Adipocyte (in vitro differentiated cells): ENCODE measurements at regions not wholly inside any gene's neighbourhood (a gene's known extent, or its start where the extent isn't known, plus 50 kb on each side); places are given as distances from the start of the nearest gene placed in this dataset.
"Not testable (repeated sequence)": the region's sequence is repeated elsewhere in the genome, so short reads cannot be mapped to it uniquely, and the experiment has no call there.

Source experiments
- DNase-seq: peaks from one replicate; pipeline ENCODE4 v3.0.0-alpha.2; 2015; ENCODE audit warnings: low read depth
- H3K27me3 ChIP-seq: replicated peaks from 2 replicates; pipeline ENCODE4 v1.7.0; 2013; ENCODE audit warnings: mild to moderate bottlenecking, low read length, moderate library complexity; ENCODE audit not compliant: control insufficient read depth, insufficient read depth
- H3K36me3 ChIP-seq: 2 replicates; pipeline ENCODE4 v1.7.0; 2013; ENCODE audit warnings: low read length, mild to moderate bottlenecking, moderate library complexity; ENCODE audit not compliant: control insufficient read depth, insufficient read depth, severe bottlenecking
- H3K4me1 ChIP-seq: 2 replicates; pipeline ENCODE4 v1.7.0; 2013; ENCODE audit warnings: mild to moderate bottlenecking, low read length, moderate library complexity; ENCODE audit not compliant: control insufficient read depth, insufficient read depth
- H3K4me3 ChIP-seq: 2 replicates; pipeline ENCODE4 v1.7.0; 2013; ENCODE audit warnings: mild to moderate bottlenecking, low read length, moderate library complexity
- H3K9ac ChIP-seq: 2 replicates; pipeline ENCODE4 v1.7.0; 2013; ENCODE audit warnings: mild to moderate bottlenecking, low read length, moderate library complexity
- H3K9me3 ChIP-seq: 2 replicates; pipeline ENCODE4 v1.7.0; 2013; ENCODE audit warnings: mild to moderate bottlenecking, low read length, moderate library complexity; ENCODE audit not compliant: control insufficient read depth

DNA sequence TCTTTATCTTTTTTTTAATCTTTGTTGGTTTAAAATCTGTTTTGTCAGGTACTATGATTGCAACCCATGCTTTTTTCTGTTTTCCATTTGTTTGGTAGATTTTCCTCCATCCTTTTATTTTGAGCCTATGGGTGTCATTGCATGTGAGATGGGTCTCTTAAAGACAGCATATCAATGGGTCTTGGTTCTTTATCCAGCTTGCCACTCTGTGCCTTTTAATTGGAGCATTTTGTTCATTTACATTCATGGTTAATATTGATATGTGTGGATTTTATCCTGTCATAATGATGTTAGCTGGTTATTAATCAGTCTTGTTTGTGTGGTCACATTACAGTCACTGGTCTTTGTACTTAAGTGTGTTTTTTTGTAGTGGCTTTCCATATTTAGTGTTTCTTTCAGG is 159.9 kb downstream of the CENPF start:
- DNase-seq: no peak
- Histone ChIP-seq H3K9me3 (peaks cover 46% of the 10 kb centered on the region), H3K9ac (no peak overlapping the region), H3K4me3 (peak overlapping the region; percentile 21), H3K36me3 (no peaks in the 10 kb centered on the region), H3K27me3 (no peaks in the 10 kb centered on the region), H3K4me1 (no peaks in the 10 kb centered on the region)

DNA sequence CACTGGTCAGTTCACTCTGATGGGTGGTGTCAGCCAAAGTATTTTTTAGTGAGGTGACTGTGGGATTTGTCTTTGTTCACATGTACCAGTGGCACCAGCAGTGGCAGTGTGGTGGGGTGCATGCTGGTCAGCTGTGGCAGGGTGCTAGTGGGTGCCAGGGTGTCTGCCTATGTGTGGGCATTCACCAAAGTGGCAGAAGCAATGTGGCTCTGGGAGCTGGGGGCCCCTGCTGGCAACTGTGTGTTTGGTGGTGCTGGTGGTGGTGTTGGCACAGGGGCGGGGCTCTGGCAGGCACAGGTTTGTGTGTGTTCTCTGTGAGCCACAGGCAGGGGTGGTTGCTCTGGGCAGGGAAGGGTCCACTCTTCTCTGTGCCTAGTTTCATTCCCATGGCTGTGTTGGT is 161.5 kb downstream of the CENPF start:
- Histone ChIP-seq H3K4me3 (no peak overlapping the region), H3K4me1 (no peaks in the 10 kb centered on the region), H3K36me3 (no peaks in the 10 kb centered on the region), H3K9me3 (peaks cover 42% of the 10 kb centered on the region), H3K9ac (no peak overlapping the region), H3K27me3 (no peaks in the 10 kb centered on the region)
- DNase-seq: no peak

DNA sequence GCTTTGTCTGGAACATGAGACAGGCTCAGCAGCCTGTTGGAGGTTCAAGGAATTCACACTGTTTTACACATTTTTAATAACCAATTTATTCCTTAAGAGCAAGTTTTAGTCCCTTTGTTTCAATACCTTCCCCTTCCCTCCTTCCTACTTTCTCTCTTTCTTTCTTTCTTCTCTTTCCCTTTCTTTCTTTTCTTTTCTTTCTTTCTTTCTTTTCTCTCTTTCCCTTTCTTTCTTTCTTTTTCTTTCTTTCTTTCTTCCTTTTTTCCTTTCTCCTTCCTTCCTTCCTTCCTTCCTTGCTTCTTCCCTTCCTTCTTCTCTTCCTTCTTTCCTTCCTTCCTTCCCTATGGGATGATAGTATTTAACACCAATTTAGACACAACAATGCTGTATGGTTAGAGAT is 164.2 kb downstream of the CENPF start:
- H3K36me3 ChIP-seq: no peaks in the 10 kb centered on the region
- no peaks in the 10 kb centered on the region for H3K4me1 ChIP-seq
- H3K9ac ChIP-seq: no peak overlapping the region
- DNase-seq: no peak
- no peak overlapping the region for H3K4me3 ChIP-seq
- H3K9me3 ChIP-seq: peaks cover 21% of the 10 kb centered on the region
- H3K27me3 ChIP-seq: no peaks in the 10 kb centered on the region

DNA sequence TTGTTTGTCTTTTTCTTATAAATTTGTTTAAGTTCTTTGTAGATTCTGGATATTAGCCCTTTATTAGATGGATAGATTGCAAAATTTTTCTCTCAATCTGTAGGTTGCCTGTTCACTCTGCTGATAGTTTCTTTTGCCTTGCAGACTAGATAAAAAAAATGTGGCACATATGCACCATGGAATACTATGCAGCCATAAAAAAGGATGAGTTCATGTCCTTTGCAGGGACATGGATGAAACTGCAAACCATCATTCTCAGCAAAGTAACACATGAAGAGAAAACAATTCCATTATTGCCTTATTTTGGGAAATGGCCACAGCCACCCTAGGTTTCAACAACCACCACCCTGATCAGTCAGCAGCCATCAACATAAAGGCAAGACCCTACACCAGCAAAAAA is 166.7 kb downstream of the CENPF start:
- not testable (repeated sequence) for H3K36me3 ChIP-seq, H3K27me3 ChIP-seq, H3K9ac ChIP-seq, H3K4me1 ChIP-seq, H3K9me3 ChIP-seq, DNase-seq, H3K4me3 ChIP-seq

DNA sequence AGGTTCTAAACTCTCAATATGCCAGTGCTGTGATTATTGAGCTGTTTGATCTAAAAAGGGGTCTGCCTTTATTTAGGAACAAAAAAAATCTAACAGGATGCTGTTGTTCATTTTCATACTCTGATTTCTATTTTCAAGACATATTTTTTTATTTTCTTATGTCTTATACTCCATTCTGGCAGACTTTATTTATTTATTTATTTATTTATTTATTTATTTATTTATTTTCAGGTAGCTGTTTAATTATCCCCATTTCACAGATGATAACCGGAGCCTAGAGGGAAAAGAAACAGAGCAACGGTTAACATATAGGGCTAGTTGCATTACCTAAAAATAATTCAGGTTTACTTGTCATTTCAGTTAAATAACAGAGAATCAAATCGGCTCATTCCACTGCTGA is 174.4 kb downstream of the CENPF start:
- H3K36me3 ChIP-seq: no peaks in the 10 kb centered on the region
- H3K4me3 ChIP-seq: no peak overlapping the region
- no peaks in the 10 kb centered on the region for H3K4me1 ChIP-seq
- no peaks in the 10 kb centered on the region for H3K9me3 ChIP-seq
- H3K27me3 ChIP-seq: no peaks in the 10 kb centered on the region
- no peak for DNase-seq
- no peak overlapping the region for H3K9ac ChIP-seq

DNA sequence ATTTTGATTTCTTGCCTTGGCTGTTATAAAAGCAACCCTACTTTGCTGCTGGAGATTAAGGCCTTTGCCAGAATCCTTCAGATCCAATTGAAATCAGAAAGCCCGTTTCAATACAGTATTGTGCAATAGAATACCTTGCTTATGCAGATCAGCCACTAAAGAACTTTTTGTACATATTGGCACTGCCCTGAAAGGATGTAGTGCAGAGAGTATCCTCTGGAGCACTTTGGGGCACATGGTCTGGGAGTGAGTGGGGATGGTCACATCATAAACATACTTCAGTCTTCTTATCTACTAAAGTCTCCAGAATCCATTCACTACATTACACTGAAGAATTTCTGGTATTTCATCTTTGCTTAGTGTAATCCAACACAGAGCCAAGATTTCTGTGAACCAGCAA is 189.0 kb downstream of the CENPF start:
- H3K4me3 ChIP-seq: no peak overlapping the region
- no peaks in the 10 kb centered on the region for H3K9me3 ChIP-seq
- peaks cover 11% of the 10 kb centered on the region for H3K4me1 ChIP-seq
- no peak overlapping the region for H3K9ac ChIP-seq
- H3K36me3 ChIP-seq: no peaks in the 10 kb centered on the region
- no peaks in the 10 kb centered on the region for H3K27me3 ChIP-seq
- DNase-seq: peak; percentile 76

DNA sequence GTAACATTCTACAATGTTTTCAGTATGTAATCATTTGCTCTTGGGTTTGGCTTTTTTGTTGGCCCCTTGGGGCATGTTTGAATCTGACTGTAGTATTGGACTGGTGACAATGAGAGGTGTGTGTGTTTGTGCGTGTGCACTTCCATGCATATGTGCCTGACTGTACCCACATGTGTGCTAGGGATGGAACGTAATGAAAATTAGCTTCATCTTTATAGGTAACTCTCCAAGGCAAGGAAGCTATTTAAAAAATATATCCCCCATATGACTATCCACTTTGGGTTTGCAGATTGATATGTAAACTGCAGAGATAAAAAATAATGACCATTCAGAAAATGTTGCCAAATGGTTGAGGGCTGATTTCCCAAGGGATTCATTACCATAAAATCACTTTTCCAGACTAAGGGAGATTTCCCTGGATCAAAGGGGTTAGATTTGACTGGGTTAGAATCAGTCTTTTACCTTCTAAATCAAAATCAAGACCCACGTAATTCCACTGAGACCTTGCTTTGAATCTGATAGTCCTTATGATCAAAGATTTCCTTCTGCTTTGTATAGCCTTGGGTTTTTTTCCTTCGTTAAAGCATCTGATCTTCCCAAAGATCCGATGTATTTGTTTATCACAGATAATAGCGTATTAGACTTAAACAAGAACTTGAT is 189.7 kb downstream of the CENPF start:
- peaks cover 11% of the 10 kb centered on the region for H3K4me1 ChIP-seq
- no peak overlapping the region for H3K4me3 ChIP-seq
- no peaks in the 10 kb centered on the region for H3K27me3 ChIP-seq
- no peaks in the 10 kb centered on the region for H3K9me3 ChIP-seq
- no peak overlapping the region for H3K9ac ChIP-seq
- no peaks in the 10 kb centered on the region for H3K36me3 ChIP-seq
- DNase-seq: no peak

DNA sequence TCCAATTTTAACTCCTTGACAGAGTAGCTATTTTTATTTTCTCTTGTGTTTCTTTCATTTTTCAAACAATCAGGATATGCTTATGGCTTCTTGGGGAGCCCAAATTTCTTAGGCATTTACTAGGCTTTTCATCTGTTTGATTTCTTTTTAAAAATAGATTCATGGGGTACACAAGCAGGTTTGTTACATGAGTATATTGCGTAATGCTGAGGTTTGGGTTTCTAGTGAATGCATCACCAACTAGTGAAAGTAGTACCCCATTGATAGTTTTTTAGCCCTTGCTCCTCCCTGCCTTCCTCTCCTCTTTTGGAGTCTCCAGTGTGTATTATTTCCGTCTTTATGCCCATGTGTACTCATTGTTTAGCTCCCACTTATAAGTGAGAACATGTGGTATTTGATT is 190.7 kb downstream of the CENPF start:
- peak; percentile 3 for DNase-seq
- H3K4me3 ChIP-seq: no peak overlapping the region
- no peaks in the 10 kb centered on the region for H3K9me3 ChIP-seq
- no peak overlapping the region for H3K9ac ChIP-seq
- H3K4me1 ChIP-seq: peaks cover 11% of the 10 kb centered on the region
- no peaks in the 10 kb centered on the region for H3K36me3 ChIP-seq
- no peaks in the 10 kb centered on the region for H3K27me3 ChIP-seq

DNA sequence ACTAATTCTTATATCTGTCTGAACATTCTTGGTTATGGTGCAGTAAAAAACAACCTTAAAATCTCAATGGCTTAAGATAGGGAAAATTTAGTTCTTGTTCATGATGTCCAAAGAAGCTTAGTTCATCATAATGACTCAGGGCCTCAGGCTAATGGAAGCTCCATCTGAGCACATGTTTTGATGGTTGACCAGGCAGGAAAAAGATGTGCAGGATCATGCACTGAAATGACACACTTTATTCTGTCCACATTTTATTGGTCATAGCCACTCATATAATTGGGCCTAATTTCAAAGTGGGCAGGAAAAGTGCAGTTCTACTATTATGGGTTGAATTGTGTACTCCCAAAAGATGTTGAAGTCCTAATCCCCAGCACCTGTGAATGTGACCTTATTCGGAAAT is 198.2 kb downstream of the CENPF start:
- DNase-seq: no peak

DNA sequence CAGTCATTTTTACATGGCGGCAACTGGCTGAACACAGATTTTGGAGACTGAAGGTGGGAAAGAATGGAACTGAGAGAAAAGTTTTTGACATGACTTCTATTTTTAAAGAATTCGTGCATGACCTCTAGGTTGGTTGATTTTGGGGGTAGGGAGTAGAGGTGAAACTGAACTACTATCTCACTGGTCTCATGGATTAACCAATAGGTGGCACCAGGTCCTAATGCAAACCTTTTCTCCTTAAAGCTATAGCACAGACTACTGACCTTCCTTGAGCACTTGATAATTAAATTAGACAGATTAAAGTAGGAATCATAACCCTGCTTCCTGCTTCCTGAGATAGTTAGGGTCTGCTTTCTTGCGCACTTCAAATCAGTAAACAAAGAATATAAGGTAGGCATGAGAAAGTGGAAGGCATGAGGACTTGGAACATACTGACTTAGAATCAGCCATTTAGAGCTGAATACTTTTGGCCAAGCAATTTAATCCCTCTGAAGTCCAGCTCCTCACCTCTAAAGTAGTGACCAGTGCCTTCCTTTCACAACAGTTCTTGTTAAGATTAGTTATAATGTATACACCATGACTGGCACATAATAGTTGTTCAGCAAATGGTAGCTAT is 206.0 kb downstream of the CENPF start:
- H3K27me3 ChIP-seq: no peaks in the 10 kb centered on the region
- no peaks in the 10 kb centered on the region for H3K36me3 ChIP-seq
- H3K9ac ChIP-seq: no peak overlapping the region
- H3K4me3 ChIP-seq: no peak overlapping the region
- no peaks in the 10 kb centered on the region for H3K4me1 ChIP-seq
- peak; percentile 41 for DNase-seq
- H3K9me3 ChIP-seq: peaks cover 17% of the 10 kb centered on the region

More for the DNA sequence above, 198.2 kb downstream of the CENPF start:
- H3K4me3 ChIP-seq: no peak overlapping the region
- H3K4me1 ChIP-seq: no peaks in the 10 kb centered on the region
- H3K27me3 ChIP-seq: no peaks in the 10 kb centered on the region
- no peak overlapping the region for H3K9ac ChIP-seq
- no peaks in the 10 kb centered on the region for H3K36me3 ChIP-seq
- H3K9me3 ChIP-seq: peaks cover 9% of the 10 kb centered on the region

DNA sequence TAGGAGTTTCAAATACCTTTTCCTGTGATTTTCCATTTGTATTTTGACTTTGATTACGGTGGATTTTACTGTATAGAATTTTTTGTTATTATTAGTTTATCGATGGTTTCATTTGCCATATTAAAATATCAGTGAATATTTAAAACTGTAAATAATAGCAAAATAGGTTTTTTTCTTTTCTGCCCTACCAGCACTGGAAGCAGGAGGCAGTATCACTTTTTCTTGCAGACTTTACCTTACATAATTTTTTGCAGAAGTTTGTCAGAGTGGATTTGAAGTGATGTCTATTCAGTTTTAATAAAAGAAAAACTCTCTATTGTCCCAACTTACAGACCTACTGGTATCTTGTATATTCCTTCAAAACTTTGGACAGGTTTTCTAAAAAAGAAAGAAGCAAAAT is 213.6 kb downstream of the CENPF start:
- H3K9ac ChIP-seq: no peak overlapping the region
- H3K4me1 ChIP-seq: no peaks in the 10 kb centered on the region

More for the DNA sequence above, 213.6 kb downstream of the CENPF start:
- no peaks in the 10 kb centered on the region for H3K36me3 ChIP-seq
- no peaks in the 10 kb centered on the region for H3K9me3 ChIP-seq
- H3K4me3 ChIP-seq: no peak overlapping the region
- no peaks in the 10 kb centered on the region for H3K27me3 ChIP-seq
- DNase-seq: no peak
